ENCODE measurements at regions not wholly inside any gene's neighbourhood (a gene's known extent, or its start where the extent isn't known, plus 50 kb on each side); places are given as distances from the start of the nearest gene placed in this dataset.

DNA sequence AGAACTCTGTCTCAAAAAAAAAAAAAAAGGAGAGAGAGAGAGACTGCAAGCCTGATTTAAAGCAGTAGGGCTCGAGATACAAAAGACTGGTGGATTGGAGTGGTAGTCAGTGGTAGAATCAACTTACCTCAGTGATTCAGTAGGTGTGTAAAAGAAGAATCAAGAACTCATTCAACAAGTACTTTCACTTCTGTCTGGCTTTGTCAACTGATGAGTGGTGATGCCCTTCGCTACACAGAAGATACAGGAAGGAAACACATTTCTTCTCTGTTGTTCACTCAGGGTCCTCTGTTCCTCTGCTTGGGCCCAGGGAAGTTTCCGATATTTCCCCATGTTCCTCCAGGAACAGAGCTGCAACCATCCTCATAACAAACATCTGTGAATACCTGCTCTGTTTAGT is 68.6 kb upstream of the COG2 start:
- no peak overlapping the region for H3K27ac ChIP-seq
- H3K4me3 ChIP-seq, result no peak overlapping the region
- H3K27me3 ChIP-seq (replicated peaks; ENCODE audit: insufficient read depth), result no peaks in the 10 kb centered on the region
- no peaks in the 10 kb centered on the region for H3K4me1 ChIP-seq (replicated peaks)
- H3K9me3 ChIP-seq, result no peaks in the 10 kb centered on the region
- intact Hi-C loops (cut with DNase I), result no loop called here
- no peak for TF ChIP-seq POLR2A (IDR thresholded peaks at IDR 0.05)
- TF ChIP-seq POLR2AphosphoS5 (IDR thresholded peaks at IDR 0.05), result no peak
- 90% methylated on average over 3 of the region's 3 CpGs for WGBS
- DNase-seq (ENCODE audit: low spot score), result no peak
- no peaks in the 10 kb centered on the region for H3K36me3 ChIP-seq

DNA sequence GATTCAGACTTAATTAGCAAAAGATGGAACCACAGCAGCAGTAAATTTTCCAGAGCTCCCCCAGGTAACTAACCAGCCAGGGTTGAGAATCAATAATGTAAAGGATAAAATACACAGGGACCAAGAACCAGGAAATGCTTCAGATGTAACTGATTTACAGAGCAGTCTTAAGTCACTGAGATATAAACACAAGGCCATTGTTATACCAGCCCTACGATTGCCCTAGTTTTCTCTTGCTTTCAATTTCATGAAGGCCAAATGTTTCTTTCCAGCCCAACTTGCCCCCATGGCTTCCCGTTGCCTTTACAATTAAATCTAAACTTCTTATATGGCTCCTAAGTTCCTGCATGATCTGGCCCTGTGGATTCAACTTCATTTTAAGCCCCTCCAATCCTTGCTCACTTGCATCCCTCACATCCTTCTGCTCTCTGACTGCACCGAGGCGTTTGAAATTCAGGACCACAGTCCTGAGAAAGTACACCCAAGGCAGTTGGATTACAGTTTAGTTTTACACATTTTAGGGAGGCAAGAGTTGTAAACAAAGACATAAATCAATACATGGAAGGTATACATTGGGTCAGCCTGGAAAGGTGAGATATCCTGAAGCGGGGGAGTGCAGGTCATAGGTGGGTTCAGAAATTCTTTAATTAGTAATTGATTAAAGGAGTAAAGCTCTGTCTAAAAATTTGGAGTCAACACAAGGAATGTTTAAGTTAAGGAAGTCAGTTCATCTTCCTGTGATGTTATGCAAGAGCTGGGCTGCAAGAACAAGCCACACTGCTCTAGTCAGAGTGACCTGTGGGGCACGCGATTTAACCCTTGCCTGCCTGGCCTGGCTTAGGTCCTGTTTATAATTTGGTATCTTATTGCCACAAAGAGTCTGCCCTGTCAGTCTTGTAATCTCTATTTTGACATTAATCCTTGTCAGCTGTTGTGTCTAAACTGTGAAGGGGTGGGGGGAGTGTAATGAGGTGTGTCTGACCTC is 69.9 kb upstream of the COG2 start:
- WGBS, result 21% methylated on average over 7 of the region's 7 CpGs
- intact Hi-C loops (cut with DNase I), result no loop called here
- H3K4me1 ChIP-seq (replicated peaks), result no peaks in the 10 kb centered on the region
- no peak overlapping the region for H3K27ac ChIP-seq
- TF ChIP-seq, protein P1, sequence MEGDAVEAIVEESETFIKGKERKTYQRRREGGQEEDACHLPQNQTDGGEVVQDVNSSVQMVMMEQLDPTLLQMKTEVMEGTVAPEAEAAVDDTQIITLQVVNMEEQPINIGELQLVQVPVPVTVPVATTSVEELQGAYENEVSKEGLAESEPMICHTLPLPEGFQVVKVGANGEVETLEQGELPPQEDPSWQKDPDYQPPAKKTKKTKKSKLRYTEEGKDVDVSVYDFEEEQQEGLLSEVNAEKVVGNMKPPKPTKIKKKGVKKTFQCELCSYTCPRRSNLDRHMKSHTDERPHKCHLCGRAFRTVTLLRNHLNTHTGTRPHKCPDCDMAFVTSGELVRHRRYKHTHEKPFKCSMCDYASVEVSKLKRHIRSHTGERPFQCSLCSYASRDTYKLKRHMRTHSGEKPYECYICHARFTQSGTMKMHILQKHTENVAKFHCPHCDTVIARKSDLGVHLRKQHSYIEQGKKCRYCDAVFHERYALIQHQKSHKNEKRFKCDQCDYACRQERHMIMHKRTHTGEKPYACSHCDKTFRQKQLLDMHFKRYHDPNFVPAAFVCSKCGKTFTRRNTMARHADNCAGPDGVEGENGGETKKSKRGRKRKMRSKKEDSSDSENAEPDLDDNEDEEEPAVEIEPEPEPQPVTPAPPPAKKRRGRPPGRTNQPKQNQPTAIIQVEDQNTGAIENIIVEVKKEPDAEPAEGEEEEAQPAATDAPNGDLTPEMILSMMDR (IDR thresholded peaks at IDR 0.05), result no peak
- TF ChIP-seq POLR2A (IDR thresholded peaks at IDR 0.05) (no peak), POLR2AphosphoS5 (IDR thresholded peaks at IDR 0.05) (no peak)
- H3K9me3 ChIP-seq, result no peaks in the 10 kb centered on the region
- no peaks in the 10 kb centered on the region for H3K36me3 ChIP-seq
- no peaks in the 10 kb centered on the region for H3K27me3 ChIP-seq (replicated peaks; ENCODE audit: insufficient read depth)
- no peak for DNase-seq (ENCODE audit: low spot score)
- H3K4me3 ChIP-seq, result no peak overlapping the region

- Histone ChIP-seq H3K4me1 (replicated peaks) (no peaks in the 10 kb centered on the region), H3K36me3 (no peaks in the 10 kb centered on the region), H3K27me3 (replicated peaks; ENCODE audit: insufficient read depth) (no peaks in the 10 kb centered on the region), H3K9me3 (no peaks in the 10 kb centered on the region), H3K4me3 (no peak overlapping the region), H3K27ac (no peak overlapping the region)
- no peak for DNase-seq (ENCODE audit: low spot score)
- 55% methylated on average over 4 of the region's 4 CpGs for WGBS
- TF ChIP-seq POLR2AphosphoS5 (IDR thresholded peaks at IDR 0.05), result no peak
- TF ChIP-seq, protein P1 (IDR thresholded peaks at IDR 0.05), result no peak
- TF ChIP-seq POLR2A (IDR thresholded peaks at IDR 0.05), result no peak
- intact Hi-C loops (cut with DNase I), result no loop called here
Observed at GRCh38 chr1:230570724-230571360, 71.4 kb upstream of the COG2 start.

DNA sequence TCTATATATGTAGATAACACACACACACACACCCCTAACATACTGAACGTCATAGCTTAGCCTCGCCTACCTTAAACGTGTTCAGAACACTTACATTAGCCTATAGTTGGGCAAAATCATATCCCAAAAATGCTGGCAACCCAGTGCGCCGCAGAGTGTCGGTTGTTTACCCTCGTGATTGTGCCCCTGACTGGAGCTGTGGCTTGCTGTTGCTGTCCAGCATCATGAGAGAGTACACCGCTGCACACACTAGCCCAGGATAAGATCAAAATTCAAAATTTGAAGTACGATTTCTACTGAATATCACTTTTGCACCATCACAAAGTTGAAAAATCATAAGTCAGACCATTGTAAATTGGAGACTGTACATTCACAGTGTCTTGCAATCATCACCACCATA is 73.1 kb upstream of the COG2 start:
- Histone ChIP-seq H3K36me3 (no peaks in the 10 kb centered on the region), H3K9me3 (no peaks in the 10 kb centered on the region), H3K4me1 (replicated peaks) (no peaks in the 10 kb centered on the region), H3K4me3 (no peak overlapping the region), H3K27ac (no peak overlapping the region), H3K27me3 (replicated peaks; ENCODE audit: insufficient read depth) (no peaks in the 10 kb centered on the region)
- DNase-seq (ENCODE audit: low spot score), result no peak
- 91% methylated on average over 9 of the region's 9 CpGs for WGBS
- no peak for TF ChIP-seq POLR2AphosphoS5 (IDR thresholded peaks at IDR 0.05)
- no peak for TF ChIP-seq POLR2A (IDR thresholded peaks at IDR 0.05)
- TF ChIP-seq, protein P1 (IDR thresholded peaks at IDR 0.05), result no peak
- intact Hi-C loops (cut with DNase I), result no loop called here

DNA sequence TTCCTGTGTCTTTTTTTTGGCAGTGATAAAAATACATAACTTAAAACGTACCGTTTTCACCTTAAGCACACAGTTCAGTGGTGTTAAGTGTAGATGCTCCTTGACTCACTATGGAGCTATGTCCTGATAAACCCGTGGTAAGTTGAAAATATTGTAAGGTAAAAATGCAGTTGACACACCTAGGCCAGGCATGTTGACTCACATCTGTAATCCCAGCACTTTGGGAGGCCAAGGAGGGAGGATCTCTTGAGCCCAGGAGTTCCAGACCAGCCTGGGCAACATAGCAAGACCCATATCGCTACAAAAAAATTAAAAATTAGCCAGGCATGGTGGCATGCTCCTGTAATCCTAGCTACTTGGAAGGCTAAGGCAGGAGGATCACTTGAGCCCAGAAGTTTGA is 73.6 kb upstream of the COG2 start:
- 48% methylated on average over 4 of the region's 4 CpGs for WGBS
- TF ChIP-seq POLR2AphosphoS5 (IDR thresholded peaks at IDR 0.05), result no peak
- TF ChIP-seq, protein P1 (IDR thresholded peaks at IDR 0.05), result no peak
- no peak for TF ChIP-seq POLR2A (IDR thresholded peaks at IDR 0.05)
- Histone ChIP-seq H3K4me1 (replicated peaks) (no peaks in the 10 kb centered on the region), H3K27me3 (replicated peaks; ENCODE audit: insufficient read depth) (no peaks in the 10 kb centered on the region), H3K27ac (no peak overlapping the region), H3K9me3 (no peaks in the 10 kb centered on the region), H3K4me3 (no peak overlapping the region), H3K36me3 (no peaks in the 10 kb centered on the region)
- intact Hi-C loops (cut with DNase I), result no loop called here
- DNase-seq (ENCODE audit: low spot score), result no peak
